ENCODE measurements at regions not wholly inside any gene's neighbourhood (a gene's known extent, or its start where the extent isn't known, plus 50 kb on each side); places are given as distances from the start of the nearest gene placed in this dataset.

DNA sequence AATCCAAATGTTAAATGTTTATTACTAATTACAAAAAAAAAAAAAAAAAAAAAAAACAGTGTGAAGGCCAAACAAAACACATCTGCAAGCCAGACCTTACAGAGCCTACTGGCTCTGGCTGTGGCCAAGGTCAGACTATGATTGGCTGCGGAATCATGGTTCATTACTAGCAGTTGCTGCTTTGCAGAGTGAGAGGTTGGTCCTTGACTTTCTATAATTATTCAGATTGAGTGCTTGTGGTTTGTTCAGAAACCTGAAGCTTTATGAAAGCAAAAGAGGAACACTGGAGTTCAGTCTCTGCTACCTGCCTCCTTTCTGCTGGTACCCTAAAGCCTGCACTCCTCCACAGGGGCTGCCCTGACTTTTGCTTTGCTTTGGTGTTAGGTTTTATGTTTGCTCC, 550.9 kb downstream of the BCL11B start:
- Histone ChIP-seq H3K79me1 (ENCODE audit: low read depth in 1 of 2, low read length in 2 of 2) (no peaks in the 10 kb centered on the region), H2BK120ac (ENCODE audit: low read depth, low read length) (no peak overlapping the region), H3K23ac (ENCODE audit: low read depth, low read length) (no peak overlapping the region), H2BK15ac (ENCODE audit: low read depth, low read length) (no peak overlapping the region), H3K4me2 (ENCODE audit: low read depth, low read length) (no peak overlapping the region), H3K9me1 (ENCODE audit: insufficient read depth, low read length) (no peaks in the 10 kb centered on the region), H4K5ac (ENCODE audit: low read depth, low read length) (no peak overlapping the region), H3K9ac (ENCODE audit: low read depth, low read length) (no peak overlapping the region), H2BK20ac (ENCODE audit: low read depth, low read length) (no peak overlapping the region), H3K4me3 (ENCODE audit: insufficient read depth, low read depth, low read length) (no peak overlapping the region), H3K4ac (ENCODE audit: low read depth, low read length) (no peak overlapping the region), H3K27me3 (ENCODE audit: control insufficient read depth, insufficient read depth, low read length) (no peaks in the 10 kb centered on the region), H3K9me3 (ENCODE audit: control insufficient read depth, insufficient read depth, low read length) (peaks cover 31% of the 10 kb centered on the region), H3K14ac (replicated peaks; ENCODE audit: low read depth, low read length) (no peak overlapping the region), H3K27ac (ENCODE audit: insufficient read depth, low read length) (no peak overlapping the region), H3K56ac (ENCODE audit: extremely low read depth, insufficient read depth, low read length) (no peak overlapping the region), H4K20me1 (ENCODE audit: insufficient read depth, low read length) (no peaks in the 10 kb centered on the region), H2AFZ (replicated peaks; ENCODE audit: low read length, poor library complexity) (no peak overlapping the region), H2BK5ac (ENCODE audit: low read depth, low read length, poor library complexity, severe bottlenecking) (no peak overlapping the region), H2AK5ac (ENCODE audit: low read depth, low read length) (no peak overlapping the region), H4K8ac (ENCODE audit: low read depth in 2 of 2, low read length in 2 of 2) (no peak overlapping the region), H4K91ac (ENCODE audit: insufficient read depth, low read depth, low read length) (no peak overlapping the region), H3K18ac (ENCODE audit: low read depth, low read length) (no peak overlapping the region), H3K36me3 (ENCODE audit: control insufficient read depth, insufficient read depth, low read length) (no peaks in the 10 kb centered on the region), H2AK9ac (replicated peaks; ENCODE audit: low read depth, low read length, poor library complexity) (no peak overlapping the region), H3K4me1 (ENCODE audit: control insufficient read depth, insufficient read depth, low read length) (no peaks in the 10 kb centered on the region)
- TF ChIP-seq POLR2A (IDR thresholded peaks at IDR 0.05; ENCODE audit: low read depth, low read length) (no peak), CEBPB (IDR thresholded peaks at IDR 0.05; ENCODE audit: low read depth, low read length) (no peak), RAD21 (IDR thresholded peaks at IDR 0.05; ENCODE audit: low read length) (no peak), BHLHE40 (IDR thresholded peaks at IDR 0.05; ENCODE audit: low read depth, low read length) (no peak), FOS (IDR thresholded peaks at IDR 0.05; ENCODE audit: low read depth, low read length) (no peak), NFE2L2 (IDR thresholded peaks at IDR 0.05; ENCODE audit: low read depth, low read length) (no peak), RFX5 (IDR thresholded peaks at IDR 0.05; ENCODE audit: low read depth, low read length) (no peak), CHD1 (IDR thresholded peaks at IDR 0.05; ENCODE audit: low read depth, low read length) (no peak), RCOR1 (IDR thresholded peaks at IDR 0.05; ENCODE audit: insufficient replicate concordance, low read length) (no peak), MAZ (IDR thresholded peaks at IDR 0.05; ENCODE audit: borderline replicate concordance, low read depth, low read length) (no peak), SMC3 (IDR thresholded peaks at IDR 0.05; ENCODE audit: low read depth, low read length) (no peak), MXI1 (IDR thresholded peaks at IDR 0.05; ENCODE audit: borderline replicate concordance, low read depth, low read length) (no peak)
- TF ChIP-seq, protein P1, sequence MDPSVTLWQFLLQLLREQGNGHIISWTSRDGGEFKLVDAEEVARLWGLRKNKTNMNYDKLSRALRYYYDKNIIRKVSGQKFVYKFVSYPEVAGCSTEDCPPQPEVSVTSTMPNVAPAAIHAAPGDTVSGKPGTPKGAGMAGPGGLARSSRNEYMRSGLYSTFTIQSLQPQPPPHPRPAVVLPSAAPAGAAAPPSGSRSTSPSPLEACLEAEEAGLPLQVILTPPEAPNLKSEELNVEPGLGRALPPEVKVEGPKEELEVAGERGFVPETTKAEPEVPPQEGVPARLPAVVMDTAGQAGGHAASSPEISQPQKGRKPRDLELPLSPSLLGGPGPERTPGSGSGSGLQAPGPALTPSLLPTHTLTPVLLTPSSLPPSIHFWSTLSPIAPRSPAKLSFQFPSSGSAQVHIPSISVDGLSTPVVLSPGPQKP (IDR thresholded peaks at IDR 0.05; ENCODE audit: borderline replicate concordance, low read depth, low read length): no peak
- TF ChIP-seq, protein P2, sequence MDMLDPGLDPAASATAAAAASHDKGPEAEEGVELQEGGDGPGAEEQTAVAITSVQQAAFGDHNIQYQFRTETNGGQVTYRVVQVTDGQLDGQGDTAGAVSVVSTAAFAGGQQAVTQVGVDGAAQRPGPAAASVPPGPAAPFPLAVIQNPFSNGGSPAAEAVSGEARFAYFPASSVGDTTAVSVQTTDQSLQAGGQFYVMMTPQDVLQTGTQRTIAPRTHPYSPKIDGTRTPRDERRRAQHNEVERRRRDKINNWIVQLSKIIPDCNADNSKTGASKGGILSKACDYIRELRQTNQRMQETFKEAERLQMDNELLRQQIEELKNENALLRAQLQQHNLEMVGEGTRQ (IDR thresholded peaks at IDR 0.05; ENCODE audit: low read depth, low read length): no peak
- TF ChIP-seq, protein P3, sequence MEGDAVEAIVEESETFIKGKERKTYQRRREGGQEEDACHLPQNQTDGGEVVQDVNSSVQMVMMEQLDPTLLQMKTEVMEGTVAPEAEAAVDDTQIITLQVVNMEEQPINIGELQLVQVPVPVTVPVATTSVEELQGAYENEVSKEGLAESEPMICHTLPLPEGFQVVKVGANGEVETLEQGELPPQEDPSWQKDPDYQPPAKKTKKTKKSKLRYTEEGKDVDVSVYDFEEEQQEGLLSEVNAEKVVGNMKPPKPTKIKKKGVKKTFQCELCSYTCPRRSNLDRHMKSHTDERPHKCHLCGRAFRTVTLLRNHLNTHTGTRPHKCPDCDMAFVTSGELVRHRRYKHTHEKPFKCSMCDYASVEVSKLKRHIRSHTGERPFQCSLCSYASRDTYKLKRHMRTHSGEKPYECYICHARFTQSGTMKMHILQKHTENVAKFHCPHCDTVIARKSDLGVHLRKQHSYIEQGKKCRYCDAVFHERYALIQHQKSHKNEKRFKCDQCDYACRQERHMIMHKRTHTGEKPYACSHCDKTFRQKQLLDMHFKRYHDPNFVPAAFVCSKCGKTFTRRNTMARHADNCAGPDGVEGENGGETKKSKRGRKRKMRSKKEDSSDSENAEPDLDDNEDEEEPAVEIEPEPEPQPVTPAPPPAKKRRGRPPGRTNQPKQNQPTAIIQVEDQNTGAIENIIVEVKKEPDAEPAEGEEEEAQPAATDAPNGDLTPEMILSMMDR (conservative IDR thresholded peaks at IDR 0.05; ENCODE audit: low read depth, low read length): no peak
- in situ Hi-C loops (cut with MboI; ENCODE audit: low sequenced_read_pairs) (no loop called here), dilution Hi-C loops (cut with HindIII; ENCODE audit: low sequenced_read_pairs, unreplicated experiment) (no loop called here), intact Hi-C loops (cut with micrococcal nuclease) (no loop called here)
- BruUV-seq (replicated peaks): no TSS peak
- ATAC-seq (ENCODE audit: low read depth): no peak
- ChIA-PET POLR2A (ENCODE audit: unreplicated experiment) (no interaction called here), CTCF (interaction anchor here (0.6 kb wide), 1 partner anchor 114 kb away, joined by 4 read pairs; no protein-coding TSS in a partner anchor)
- WGBS, 2 experiments (ENCODE audit: extremely low coverage in 2 of 2, insufficient read length in 1 of 2): no CpG with 5 or more reads among the region's 1 CpG
- no peak for DNase-seq

All from IMR-90 (cell line).